ENCODE measurements at regions not wholly inside any gene's neighbourhood (a gene's known extent, or its start where the extent isn't known, plus 50 kb on each side); places are given as distances from the start of the nearest gene placed in this dataset.

DNA sequence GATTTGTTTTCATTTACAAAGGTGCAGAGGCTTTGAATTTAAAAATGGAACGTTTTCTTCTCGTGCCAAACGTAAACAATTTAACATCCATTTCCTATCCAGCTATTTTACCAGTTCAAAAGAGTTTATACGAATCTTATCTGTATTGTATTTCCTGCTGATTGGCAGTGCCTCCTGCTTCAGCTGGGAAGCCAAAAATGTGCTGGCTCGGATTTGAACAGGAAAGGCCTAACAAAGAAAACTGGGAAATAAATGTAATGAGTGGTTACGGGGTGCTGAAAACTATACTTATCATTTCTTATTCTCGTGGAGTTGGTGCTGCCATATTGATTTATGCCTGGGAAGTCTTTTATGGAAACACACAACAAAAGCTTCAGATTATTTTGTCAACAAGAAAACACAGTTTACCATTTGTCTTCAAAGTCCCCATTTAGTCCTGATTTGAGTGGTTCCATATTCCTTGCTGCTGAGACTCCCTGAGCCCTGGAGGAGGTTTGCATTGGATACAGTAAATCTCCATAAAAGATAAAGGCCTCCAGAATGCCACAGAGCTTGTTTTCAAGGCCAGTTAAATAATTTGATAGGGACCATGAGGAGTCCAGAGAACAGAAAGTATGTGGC, 507.4 kb downstream of the RASEF start:
- no peak for DNase-seq (ENCODE audit: extremely low read depth, low read depth)
- TF ChIP-seq, protein P1, sequence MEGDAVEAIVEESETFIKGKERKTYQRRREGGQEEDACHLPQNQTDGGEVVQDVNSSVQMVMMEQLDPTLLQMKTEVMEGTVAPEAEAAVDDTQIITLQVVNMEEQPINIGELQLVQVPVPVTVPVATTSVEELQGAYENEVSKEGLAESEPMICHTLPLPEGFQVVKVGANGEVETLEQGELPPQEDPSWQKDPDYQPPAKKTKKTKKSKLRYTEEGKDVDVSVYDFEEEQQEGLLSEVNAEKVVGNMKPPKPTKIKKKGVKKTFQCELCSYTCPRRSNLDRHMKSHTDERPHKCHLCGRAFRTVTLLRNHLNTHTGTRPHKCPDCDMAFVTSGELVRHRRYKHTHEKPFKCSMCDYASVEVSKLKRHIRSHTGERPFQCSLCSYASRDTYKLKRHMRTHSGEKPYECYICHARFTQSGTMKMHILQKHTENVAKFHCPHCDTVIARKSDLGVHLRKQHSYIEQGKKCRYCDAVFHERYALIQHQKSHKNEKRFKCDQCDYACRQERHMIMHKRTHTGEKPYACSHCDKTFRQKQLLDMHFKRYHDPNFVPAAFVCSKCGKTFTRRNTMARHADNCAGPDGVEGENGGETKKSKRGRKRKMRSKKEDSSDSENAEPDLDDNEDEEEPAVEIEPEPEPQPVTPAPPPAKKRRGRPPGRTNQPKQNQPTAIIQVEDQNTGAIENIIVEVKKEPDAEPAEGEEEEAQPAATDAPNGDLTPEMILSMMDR (IDR thresholded peaks at IDR 0.05; ENCODE audit: low read depth, low read length) = no peak

DNA sequence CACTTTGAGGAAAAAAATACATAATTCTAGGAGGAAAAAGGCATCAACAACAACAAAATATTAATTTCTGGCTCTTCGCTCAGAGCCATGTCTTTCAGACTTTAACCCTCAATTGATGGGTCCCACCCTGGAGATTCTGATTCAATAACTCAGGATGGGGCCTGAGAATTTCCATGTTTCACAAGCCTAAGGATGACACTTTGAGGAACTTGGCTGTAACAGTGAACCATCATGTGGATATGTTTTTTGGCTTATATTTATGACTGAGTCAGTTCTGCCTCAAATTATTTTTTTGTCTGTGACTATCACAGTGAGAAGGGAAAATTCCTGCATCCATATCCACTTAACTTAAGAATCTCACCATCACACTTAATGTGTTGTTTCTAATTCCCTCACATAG, 504.6 kb downstream of the RASEF start:
- TF ChIP-seq, protein P1 (IDR thresholded peaks at IDR 0.05; ENCODE audit: low read depth, low read length) = no peak
- no peak for DNase-seq (ENCODE audit: extremely low read depth, low read depth)

DNA sequence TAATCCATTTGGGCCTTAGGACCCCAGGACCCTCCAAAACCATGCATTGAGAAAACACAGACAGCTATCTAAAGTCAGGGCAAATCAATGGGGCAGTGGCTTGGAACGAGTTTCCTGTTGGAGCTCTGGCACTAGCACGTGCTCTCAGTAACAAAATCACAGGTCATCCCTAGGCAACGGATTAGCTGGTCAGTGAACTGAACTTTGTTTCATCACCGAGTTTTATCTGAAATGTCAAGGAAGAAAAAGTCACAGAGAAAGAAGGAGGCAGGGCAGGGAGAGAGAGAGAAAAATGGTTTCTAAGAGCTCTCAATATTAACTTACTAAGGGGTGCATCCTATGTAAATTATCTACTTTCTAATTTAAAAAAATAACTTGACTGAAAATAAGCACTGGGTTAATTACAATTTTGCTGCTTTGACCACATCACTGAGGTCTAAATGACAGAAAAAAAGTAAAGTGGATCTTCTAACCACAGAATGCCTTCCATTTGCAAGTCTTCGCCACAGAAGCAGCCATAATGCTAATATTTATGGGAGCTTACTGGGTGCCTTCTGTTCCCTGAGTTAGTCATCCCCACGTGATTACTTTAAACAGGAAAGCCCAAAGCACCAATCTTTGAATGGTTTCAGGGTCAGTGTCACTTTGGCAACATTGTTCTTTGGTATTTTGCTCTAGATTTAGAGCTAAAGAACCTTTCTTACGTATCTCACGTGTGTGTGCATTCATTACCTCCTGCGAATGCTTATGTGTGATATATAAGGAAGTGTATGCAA, 503.9 kb downstream of the RASEF start:
- TF ChIP-seq, protein P1 (IDR thresholded peaks at IDR 0.05; ENCODE audit: low read depth, low read length) = no peak

DNA sequence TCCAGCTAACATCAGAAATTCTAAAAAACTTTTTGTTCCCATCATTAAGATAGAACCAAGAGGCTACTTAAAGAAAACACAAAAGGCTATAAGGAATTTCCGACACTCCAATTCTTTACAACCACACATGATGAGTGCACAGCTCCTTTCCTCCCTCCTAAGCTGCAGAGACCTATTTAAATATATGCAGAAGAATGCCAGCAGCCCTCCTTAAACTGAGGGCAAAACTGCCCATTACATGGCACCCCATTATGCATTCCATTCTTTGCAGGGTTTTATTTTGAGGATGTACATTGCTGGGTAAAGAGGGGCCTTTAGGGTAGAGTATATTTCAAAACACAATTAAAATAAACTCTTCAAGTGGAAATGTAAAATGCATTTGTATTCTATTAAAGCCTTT, 502.9 kb downstream of the RASEF start:
- TF ChIP-seq, protein P1 (IDR thresholded peaks at IDR 0.05; ENCODE audit: low read depth, low read length) = no peak
- no peak for DNase-seq (ENCODE audit: extremely low read depth, low read depth)

More for the DNA sequence above, 503.9 kb downstream of the RASEF start:
- no peak for DNase-seq (ENCODE audit: extremely low read depth, low read depth)

DNA sequence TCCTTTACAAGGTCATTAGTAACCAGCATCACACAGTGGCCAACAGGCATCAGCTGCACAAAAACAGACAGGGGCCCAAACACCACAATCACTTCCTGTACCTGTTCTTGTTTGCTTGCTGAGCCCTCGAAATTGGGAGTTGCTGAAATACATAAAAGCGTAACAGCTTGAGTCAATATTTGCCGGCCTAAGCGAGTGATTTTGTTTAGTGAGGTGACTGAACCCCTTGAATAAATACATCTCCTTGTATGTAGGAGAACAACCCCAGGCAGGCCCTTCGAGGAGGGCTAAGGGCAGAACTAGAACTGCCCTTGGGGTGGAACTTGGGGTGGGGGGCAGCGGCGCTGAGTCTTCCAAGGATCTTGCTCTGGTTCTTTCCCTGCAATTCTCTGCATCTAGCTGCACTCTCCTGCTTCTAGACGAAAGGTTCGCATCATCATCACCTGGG, 502.5 kb downstream of the RASEF start:
- TF ChIP-seq, protein P1 (IDR thresholded peaks at IDR 0.05; ENCODE audit: low read depth, low read length) = no peak
- DNase-seq (ENCODE audit: extremely low read depth, low read depth) = no peak

DNA sequence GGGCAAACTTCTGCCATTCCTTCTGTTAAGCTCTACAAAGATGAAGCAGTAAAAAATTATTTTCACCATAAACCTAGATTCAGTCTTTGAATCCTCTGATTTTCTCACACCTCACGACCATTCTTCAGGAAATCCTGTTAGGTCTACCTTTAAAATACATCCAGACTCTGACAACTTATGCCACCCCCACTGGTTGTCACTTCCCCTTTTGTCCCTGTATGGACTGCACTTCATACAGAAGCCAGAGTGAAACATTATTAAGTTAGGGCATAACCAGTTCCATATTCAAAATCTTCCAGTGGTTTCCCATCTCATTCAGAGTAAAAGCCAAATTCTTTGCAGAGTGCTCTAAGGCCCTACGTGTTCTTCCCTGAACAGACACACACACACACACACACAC, 499.8 kb downstream of the RASEF start:
- DNase-seq (ENCODE audit: extremely low read depth, low read depth) = no peak
- TF ChIP-seq, protein P1 (IDR thresholded peaks at IDR 0.05; ENCODE audit: low read depth, low read length) = no peak

DNA sequence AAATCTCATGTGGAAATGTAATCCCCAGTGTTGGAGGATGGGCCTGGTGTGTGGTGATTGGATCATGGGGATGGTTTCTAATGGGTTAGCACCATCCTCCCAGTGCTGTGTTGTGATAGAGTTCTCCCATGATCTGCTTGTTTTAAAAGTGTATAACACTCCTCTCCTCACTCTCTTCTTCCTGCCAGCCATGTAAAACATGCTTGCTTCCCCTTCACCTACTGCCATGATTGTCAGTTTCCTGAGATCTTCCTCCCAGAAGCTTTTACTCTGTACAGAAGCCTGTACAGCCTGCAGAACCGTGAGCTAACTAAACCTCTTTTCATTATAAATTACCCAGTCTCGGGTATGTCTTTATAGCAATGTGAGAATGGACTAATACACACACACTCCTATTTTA, 499.1 kb downstream of the RASEF start:
- DNase-seq (ENCODE audit: extremely low read depth, low read depth) = no peak
- TF ChIP-seq, protein P1 (IDR thresholded peaks at IDR 0.05; ENCODE audit: low read depth, low read length) = no peak
